Natural killer cell treated with Interleukin-12 subunit alpha and Interleukin-12 subunit beta and Interleukin-15 and Interleukin-18, amount 100 ng/mL, for 72 hours (primary cell): ENCODE measurements at regions not wholly inside any gene's neighbourhood (a gene's known extent, or its start where the extent isn't known, plus 50 kb on each side); places are given as distances from the start of the nearest gene placed in this dataset.
"Not testable (repeated sequence)": the region's sequence is repeated elsewhere in the genome, so short reads cannot be mapped to it uniquely, and the experiment has no call there.

Experiments used
- ATAC-seq, 2 donors: fragments of 150-1000 bp; cut with Tn5 transposase in 1 of 2; sonication (Bioruptor Pico), chemical (Tn5 transposase) in 1 of 2; 2 replicates each; pipeline ENCODE4 v1.10.0; 2021
- DNase-seq: peaks from one replicate; pipeline ENCODE4 v3.0.0; 2022; ENCODE audit warnings: low spot score
- H3K27ac Mint-ChIP-seq, 2 donors: 1 replicate in 1 of 2; 2 replicates in 1 of 2; pipeline ENCODE4 v1.8.0; 2022; ENCODE audit warnings: mixed read lengths in 2 of 2, mild to moderate bottlenecking in 1 of 2, moderate library complexity in 1 of 2
- H3K27me3 Mint-ChIP-seq, 2 donors: 1 replicate in 1 of 2; 2 replicates in 1 of 2; pipeline ENCODE4 v1.8.0; 2022; ENCODE audit warnings: mixed read lengths in 2 of 2
- H3K36me3 Mint-ChIP-seq: one replicate; pipeline ENCODE4 v1.8.0; 2022; ENCODE audit warnings: mixed read lengths
- H3K4me1 Mint-ChIP-seq, 2 donors: 1 replicate in 1 of 2; 2 replicates in 1 of 2; pipeline ENCODE4 v1.8.0; 2022; ENCODE audit warnings: low read depth in 2 of 2, mixed read lengths in 2 of 2, mild to moderate bottlenecking in 1 of 2
- H3K4me3 Mint-ChIP-seq: one replicate; pipeline ENCODE4 v1.8.0; 2022; ENCODE audit warnings: mixed read lengths
- H3K9me3 Mint-ChIP-seq: 2 replicates; pipeline ENCODE4 v1.8.0; 2022; ENCODE audit warnings: mixed read lengths

DNA sequence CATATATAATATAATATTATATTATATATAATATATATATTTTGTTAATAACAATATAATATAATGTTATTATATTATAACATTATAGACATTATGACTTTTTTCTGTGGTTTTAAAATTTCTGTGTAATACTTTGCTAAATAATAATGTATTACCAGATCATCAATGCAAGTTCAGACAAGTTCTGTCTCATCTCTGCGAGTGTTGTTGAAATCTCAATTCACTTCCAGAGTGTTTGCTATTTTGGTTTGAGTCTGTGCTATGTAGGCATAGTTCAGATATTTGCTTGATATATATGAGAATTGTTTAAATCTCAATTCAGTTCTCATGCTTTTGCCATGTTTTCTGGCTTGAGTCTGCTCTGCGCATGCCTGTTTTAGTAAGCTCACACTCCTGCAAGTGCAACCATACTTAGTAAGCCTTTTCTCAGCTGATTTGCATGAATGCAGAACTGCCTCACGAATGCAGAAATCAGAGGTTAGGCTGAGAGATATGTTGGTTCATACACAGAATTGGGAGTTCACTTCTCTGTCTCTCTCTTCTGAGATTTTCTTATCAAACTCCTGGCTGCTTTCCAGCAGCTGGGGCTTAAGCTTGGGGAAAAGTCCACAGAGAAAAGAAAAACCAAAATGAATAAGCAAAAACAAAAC lies 830.2 kb upstream of the SORCS1 start:
- DNase-seq: no peak
- H3K4me3 Mint-ChIP-seq: no peak overlapping the region
- no peaks in the 10 kb centered on the region for H3K27me3 Mint-ChIP-seq
- no peaks in the 10 kb centered on the region for H3K36me3 Mint-ChIP-seq
- H3K9me3 Mint-ChIP-seq: no peaks in the 10 kb centered on the region
- H3K27ac Mint-ChIP-seq: no peak overlapping the region
- no peaks in the 10 kb centered on the region for H3K4me1 Mint-ChIP-seq
- ATAC-seq: no peak

DNA sequence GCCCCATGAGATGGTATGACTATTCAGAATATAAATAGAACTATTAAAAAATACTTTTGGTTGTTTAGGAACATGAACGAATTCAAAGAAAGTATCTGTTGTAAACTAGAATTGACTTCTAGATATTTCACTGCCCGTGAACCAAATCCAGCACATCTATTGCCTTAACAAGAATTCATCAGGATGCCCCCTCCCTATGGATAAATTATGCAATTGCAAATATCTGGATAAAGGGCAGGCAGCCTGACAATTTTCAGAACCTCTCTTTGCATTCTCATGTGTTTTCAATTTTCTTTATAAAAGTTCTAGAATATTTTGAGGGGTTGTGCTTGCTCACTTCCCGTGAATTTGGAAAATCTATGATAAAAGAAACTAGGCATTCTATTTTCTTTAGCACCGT lies 822.1 kb upstream of the SORCS1 start:
- Mint-ChIP-seq H3K36me3 (no peaks in the 10 kb centered on the region), H3K27ac (no peak overlapping the region), H3K27me3 (no peaks in the 10 kb centered on the region), H3K4me3 (no peak overlapping the region), H3K4me1 (no peaks in the 10 kb centered on the region), H3K9me3 (peaks cover 9% of the 10 kb centered on the region)
- DNase-seq (no peak), ATAC-seq (no peak)

DNA sequence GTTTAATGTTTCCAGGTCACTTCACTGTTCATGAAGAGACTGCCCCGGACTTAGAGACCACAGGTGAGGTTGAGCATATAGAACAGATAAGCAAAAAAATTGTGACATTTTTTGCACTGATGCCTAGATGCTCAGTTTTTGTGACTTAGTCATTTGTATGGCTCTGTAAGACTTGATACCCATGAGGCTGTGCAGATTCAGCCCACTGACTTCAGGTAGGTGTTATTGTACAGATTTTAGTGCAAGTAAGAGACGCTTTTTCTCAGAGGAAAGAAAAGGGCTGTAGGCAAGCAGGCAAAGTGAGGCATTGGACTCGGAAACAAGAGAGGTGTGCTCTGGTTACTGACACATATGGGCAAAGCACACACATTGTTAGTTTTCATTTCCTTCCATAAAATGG lies 820.1 kb upstream of the SORCS1 start:
- peaks cover 9% of the 10 kb centered on the region for H3K9me3 Mint-ChIP-seq
- no peaks in the 10 kb centered on the region for H3K4me1 Mint-ChIP-seq
- H3K27ac Mint-ChIP-seq: no peak overlapping the region
- ATAC-seq: no peak
- no peaks in the 10 kb centered on the region for H3K36me3 Mint-ChIP-seq
- DNase-seq: no peak
- H3K4me3 Mint-ChIP-seq: no peak overlapping the region
- H3K27me3 Mint-ChIP-seq: no peaks in the 10 kb centered on the region

- no peaks in the 10 kb centered on the region for H3K36me3 Mint-ChIP-seq
Measured at GRCh38 chr10:107984149-107984548, 819.6 kb upstream of the SORCS1 start.

DNA sequence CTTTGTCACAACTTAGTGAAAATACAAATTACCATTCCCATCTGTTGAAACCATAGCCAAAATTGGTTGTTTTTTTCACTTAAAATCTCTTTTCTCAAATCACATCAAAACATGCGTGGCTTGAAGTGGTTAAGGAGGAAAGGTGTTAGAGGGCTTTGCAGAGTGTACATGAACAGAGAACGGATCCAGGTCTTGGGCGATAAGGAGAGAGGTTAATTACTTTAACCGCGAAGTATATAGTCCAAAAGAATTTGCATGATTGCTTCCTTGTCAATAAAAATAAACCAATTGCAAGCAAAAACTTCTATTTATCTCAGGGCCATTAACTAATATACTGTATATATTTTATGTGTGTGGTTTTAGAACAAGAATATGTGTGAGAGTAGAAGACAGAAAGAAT lies 813.9 kb upstream of the SORCS1 start:
- DNase-seq: no peak
- H3K9me3 Mint-ChIP-seq: peaks cover 12% of the 10 kb centered on the region
- peaks cover 4% of the 10 kb centered on the region for H3K36me3 Mint-ChIP-seq
- H3K4me3 Mint-ChIP-seq: no peak overlapping the region
- no peaks in the 10 kb centered on the region for H3K4me1 Mint-ChIP-seq
- H3K27me3 Mint-ChIP-seq: no peaks in the 10 kb centered on the region
- no peak overlapping the region for H3K27ac Mint-ChIP-seq
- no peak for ATAC-seq

More at GRCh38 chr10:107984149-107984548, 819.6 kb upstream of the SORCS1 start:
- ATAC-seq (no peak), DNase-seq (no peak)
- Mint-ChIP-seq H3K27me3 (no peaks in the 10 kb centered on the region), H3K27ac (no peak overlapping the region), H3K4me1 (no peaks in the 10 kb centered on the region), H3K9me3 (peaks cover 7% of the 10 kb centered on the region), H3K4me3 (no peak overlapping the region)

DNA sequence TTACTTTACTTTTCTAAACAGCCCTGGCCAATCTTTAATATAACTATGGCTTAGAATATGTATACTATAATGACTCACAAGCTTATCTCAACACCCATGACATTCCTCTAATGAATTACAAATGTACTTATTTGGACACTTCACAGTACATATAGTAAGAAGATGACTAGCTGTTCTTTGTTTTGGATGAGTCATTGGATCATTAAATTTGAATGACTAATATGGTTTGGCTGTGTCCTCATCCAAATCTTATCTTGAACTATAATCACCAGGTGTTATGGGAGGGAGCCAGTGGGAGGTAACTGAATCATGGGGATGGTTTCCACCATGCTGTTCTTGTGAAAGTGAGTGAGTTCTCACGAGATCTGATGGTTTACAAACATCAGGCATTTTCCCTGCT lies 807.5 kb upstream of the SORCS1 start:
- Mint-ChIP-seq H3K36me3 (peaks cover 6% of the 10 kb centered on the region), H3K27me3 (no peaks in the 10 kb centered on the region), H3K27ac (no peak overlapping the region), H3K9me3 (peaks cover 12% of the 10 kb centered on the region), H3K4me3 (no peak overlapping the region), H3K4me1 (no peaks in the 10 kb centered on the region)
- DNase-seq (no peak), ATAC-seq (no peak)

GRCh38 chr10:107971411-107971810 lies 806.9 kb upstream of the SORCS1 start:
- H3K9me3 Mint-ChIP-seq: peaks cover 11% of the 10 kb centered on the region
- ATAC-seq (no peak), DNase-seq (no peak)
- no peaks in the 10 kb centered on the region for H3K27me3 Mint-ChIP-seq
- no peak overlapping the region for H3K4me3 Mint-ChIP-seq
- no peaks in the 10 kb centered on the region for H3K4me1 Mint-ChIP-seq
- H3K27ac Mint-ChIP-seq: no peak overlapping the region
- peaks cover 6% of the 10 kb centered on the region for H3K36me3 Mint-ChIP-seq

DNA sequence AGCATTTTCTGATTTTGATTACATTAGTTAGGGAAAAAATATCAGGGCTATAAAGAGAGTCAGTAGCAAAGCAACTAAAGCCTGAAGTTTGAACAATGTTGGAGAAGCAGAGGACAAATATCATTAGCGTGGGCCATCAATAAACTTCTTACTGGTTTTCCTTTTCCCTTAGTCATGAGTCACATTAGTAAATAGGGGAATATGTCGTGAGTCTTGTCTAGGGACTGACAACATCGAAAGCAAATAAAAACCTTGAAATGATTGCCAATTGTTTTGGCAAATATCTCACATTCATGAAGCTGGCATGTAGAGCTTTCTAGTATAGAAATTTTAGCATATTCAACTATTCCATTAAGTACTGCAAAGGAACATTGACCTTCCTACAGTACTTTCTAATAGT lies 806.0 kb upstream of the SORCS1 start:
- Mint-ChIP-seq H3K36me3 (peaks cover 6% of the 10 kb centered on the region), H3K9me3 (peaks cover 7% of the 10 kb centered on the region), H3K4me1 (no peaks in the 10 kb centered on the region), H3K27ac (no peak overlapping the region), H3K4me3 (no peak overlapping the region), H3K27me3 (no peaks in the 10 kb centered on the region)
- no peak for DNase-seq
- ATAC-seq: no peak

DNA sequence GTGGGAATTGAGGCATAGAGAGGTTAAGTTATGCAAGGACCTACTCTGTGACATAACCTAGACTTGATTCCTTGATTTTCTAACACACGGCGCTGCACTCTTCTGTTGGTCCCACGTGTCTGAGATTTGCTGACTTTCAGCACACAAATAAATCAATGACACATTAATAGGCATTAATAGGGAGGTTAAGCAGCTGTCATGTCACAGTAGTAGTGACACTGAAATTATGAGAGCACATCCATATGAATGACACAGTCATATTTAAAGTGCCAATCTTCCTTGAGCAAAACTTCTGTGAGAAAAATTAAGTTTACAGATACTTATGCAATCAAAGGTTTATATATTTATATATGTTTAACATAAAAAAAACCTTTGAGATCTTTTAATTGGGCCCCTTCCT lies 805.4 kb upstream of the SORCS1 start:
- H3K27me3 Mint-ChIP-seq: no peaks in the 10 kb centered on the region

DNA sequence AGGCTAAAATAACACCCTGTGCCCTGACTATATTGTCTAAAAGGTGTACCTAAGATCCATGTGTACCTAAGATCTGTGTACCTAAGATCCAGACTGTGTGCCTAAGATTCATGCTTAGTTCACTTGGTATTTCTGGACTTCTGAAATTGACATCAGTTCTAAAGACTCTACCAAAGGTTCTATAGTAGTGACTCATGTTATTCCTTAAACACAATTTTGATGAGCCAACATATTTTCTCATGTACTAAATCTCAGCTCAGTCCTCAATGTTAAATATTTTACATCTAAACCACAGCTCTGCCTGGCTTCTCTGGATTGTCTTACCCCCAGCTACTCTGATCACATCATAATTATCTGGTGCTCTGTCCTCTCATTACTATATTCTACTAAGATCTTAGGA lies 802.3 kb upstream of the SORCS1 start:
- Mint-ChIP-seq H3K9me3 (peaks cover 5% of the 10 kb centered on the region), H3K36me3 (no peaks in the 10 kb centered on the region), H3K27ac (no peak overlapping the region), H3K4me3 (no peak overlapping the region), H3K27me3 (no peaks in the 10 kb centered on the region), H3K4me1 (no peaks in the 10 kb centered on the region)
- no peak for DNase-seq
- no peak for ATAC-seq

More for the DNA sequence above, 805.4 kb upstream of the SORCS1 start:
- DNase-seq: no peak
- no peak for ATAC-seq
- H3K27ac Mint-ChIP-seq: no peak overlapping the region
- peaks cover 6% of the 10 kb centered on the region for H3K36me3 Mint-ChIP-seq
- H3K4me1 Mint-ChIP-seq: no peaks in the 10 kb centered on the region
- H3K9me3 Mint-ChIP-seq: peaks cover 5% of the 10 kb centered on the region
- H3K4me3 Mint-ChIP-seq: no peak overlapping the region

GRCh38 chr10:107952649-107953556 lies 788.4 kb upstream of the SORCS1 start:
- H3K4me1 Mint-ChIP-seq: no peaks in the 10 kb centered on the region
- no peak overlapping the region for H3K27ac Mint-ChIP-seq
- no peaks in the 10 kb centered on the region for H3K27me3 Mint-ChIP-seq
- H3K36me3 Mint-ChIP-seq: no peaks in the 10 kb centered on the region
- no peak overlapping the region for H3K4me3 Mint-ChIP-seq
- ATAC-seq (no peak), DNase-seq (no peak)
- peaks cover 9% of the 10 kb centered on the region for H3K9me3 Mint-ChIP-seq

- not testable (repeated sequence) for H3K27me3 Mint-ChIP-seq, ATAC-seq, H3K4me3 Mint-ChIP-seq, DNase-seq, H3K9me3 Mint-ChIP-seq, H3K27ac Mint-ChIP-seq, H3K4me1 Mint-ChIP-seq, H3K36me3 Mint-ChIP-seq
Measured at GRCh38 chr10:107950411-107951062, 786.0 kb upstream of the SORCS1 start.

- H3K4me1 Mint-ChIP-seq: no peaks in the 10 kb centered on the region
- DNase-seq: no peak
- ATAC-seq: no peak
- no peak overlapping the region for H3K4me3 Mint-ChIP-seq
- H3K27ac Mint-ChIP-seq: no peak overlapping the region
- no peaks in the 10 kb centered on the region for H3K36me3 Mint-ChIP-seq
- H3K9me3 Mint-ChIP-seq: peaks cover 12% of the 10 kb centered on the region
- no peaks in the 10 kb centered on the region for H3K27me3 Mint-ChIP-seq
Measured at GRCh38 chr10:107942826-107943225, 778.3 kb upstream of the SORCS1 start.

DNA sequence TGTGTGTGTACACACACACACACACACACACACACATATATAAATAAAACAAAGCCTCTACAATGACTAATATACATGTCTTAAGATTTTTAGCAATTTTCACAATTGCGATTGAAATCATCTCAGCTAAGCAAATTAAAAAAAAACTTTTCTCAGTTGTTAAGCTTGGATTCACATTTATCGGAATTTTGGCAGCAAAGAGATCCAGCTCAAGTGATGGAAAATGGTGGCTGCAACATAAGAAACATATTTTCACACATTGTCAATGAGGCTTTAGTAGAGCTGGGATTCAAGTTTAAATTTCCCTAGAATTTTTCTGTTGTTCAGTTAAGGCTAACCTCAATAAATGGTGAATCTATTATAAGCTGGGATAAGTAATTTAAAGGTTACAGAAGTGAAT lies 768.6 kb upstream of the SORCS1 start:
- peaks cover 4% of the 10 kb centered on the region for H3K9me3 Mint-ChIP-seq
- H3K4me1 Mint-ChIP-seq: no peaks in the 10 kb centered on the region
- no peak overlapping the region for H3K4me3 Mint-ChIP-seq
- no peak for ATAC-seq
- no peak overlapping the region for H3K27ac Mint-ChIP-seq
- DNase-seq: no peak
- H3K36me3 Mint-ChIP-seq: no peaks in the 10 kb centered on the region
- H3K27me3 Mint-ChIP-seq: no peaks in the 10 kb centered on the region
